Endothelial cell of umbilical vein (primary cell): ENCODE measurements at regions not wholly inside any gene's neighbourhood (a gene's known extent, or its start where the extent isn't known, plus 50 kb on each side); places are given as distances from the start of the nearest gene placed in this dataset.

Experiments
- BruUV-seq: library from RNA; stranded (reverse); fragments of 400-500 nt; replicated peaks from 2 replicates; lab custom pipeline; 2021; lab: Mats Ljungman, UMichigan
- CTCF ChIA-PET: fragments of 300-600, 350-600 bp; sonication (Branson Sonifier 250); formaldehyde crosslinking; loops from one replicate; lab custom pipeline; 2021; ENCODE audit warnings: antibody characterized with exemption, inconsistent platforms; lab: Charles Lee
- POLR2A ChIA-PET: fragments of 300-600, 350-600 bp; sonication (Branson Sonifier 250); formaldehyde crosslinking; loops from one replicate; lab custom pipeline; 2021; ENCODE audit warnings: antibody characterized with exemption, inconsistent platforms; lab: Charles Lee
- DNase-seq: peaks from one replicate; pipeline ENCODE4 v3.0.0-alpha.2; 2011; ENCODE audit warnings: low read depth, low spot score
- FAIRE-seq: peaks from 2 replicates; lab custom pipeline; 2011; peaks lifted over from hg19 to GRCh38; lab: Jason Lieb, UNC
- H2AFZ ChIP-seq: 2 replicates; pipeline ENCODE4 v1.6.0; 2012; ENCODE audit warnings: low read depth, low read length, control low read depth, inconsistent platforms
- H3K27ac ChIP-seq: 2 replicates; pipeline ENCODE4 v1.5.1; 2011; ENCODE audit warnings: low read depth, mild to moderate bottlenecking, control low read depth, low read length, moderate library complexity; ENCODE audit not compliant: insufficient read depth
- H3K27me3 ChIP-seq, 2 experiments: 2 replicates each; pipeline versions ENCODE4 v1.6.0 to v1.6.1; 2011; ENCODE audit warnings: low read length in 2 of 2, mixed read lengths in 1 of 2; ENCODE audit not compliant: control insufficient read depth in 2 of 2, insufficient read depth in 2 of 2
- H3K36me3 ChIP-seq, 2 experiments: 2 replicates in 1 of 2; 3 replicates in 1 of 2; pipeline ENCODE4 v1.5.1; 2011; ENCODE audit warnings: low read length in 2 of 2, mild to moderate bottlenecking in 1 of 2, moderate library complexity in 1 of 2; ENCODE audit not compliant: control insufficient read depth in 2 of 2, insufficient read depth in 2 of 2; ENCODE audit errors: extremely low read depth in 1 of 2
- H3K4me1 ChIP-seq: 3 replicates; pipeline ENCODE4 v1.5.1; 2011; ENCODE audit warnings: mild to moderate bottlenecking, low read length; ENCODE audit not compliant: control insufficient read depth, insufficient read depth; ENCODE audit errors: extremely low read depth
- H3K4me2 ChIP-seq: 2 replicates; pipeline ENCODE4 v1.6.1; 2011; ENCODE audit warnings: low read length, control low read depth, mixed read lengths; ENCODE audit not compliant: insufficient read depth
- H3K4me3 ChIP-seq, 3 experiments: fragments of 200-600 bp in 1 of 3; sonication (generic), shearing (Covaris generic) in 1 of 3; replicated peaks in 1 of 3; 2 replicates each; pipeline ENCODE4 v1.5.1; 2011 to 2016; ENCODE audit warnings: control low read depth in 3 of 3, low read length in 3 of 3, mild to moderate bottlenecking in 2 of 3, inconsistent platforms in 1 of 3, low read depth in 1 of 3, moderate library complexity in 1 of 3; ENCODE audit not compliant: insufficient read depth in 1 of 3
- H3K79me2 ChIP-seq: 2 replicates; pipeline ENCODE4 v1.6.0; 2012; ENCODE audit warnings: low read length, inconsistent platforms; ENCODE audit not compliant: control insufficient read depth, insufficient read depth
- H3K9ac ChIP-seq: replicated peaks from 2 replicates; pipeline ENCODE3; 2011; ENCODE audit warnings: low read length, control low read depth; ENCODE audit not compliant: insufficient read depth; ENCODE audit errors: extremely low read depth
- H3K9me1 ChIP-seq: replicated peaks from 3 replicates; pipeline ENCODE4 v1.6.0; 2011; ENCODE audit warnings: mild to moderate bottlenecking, low read length; ENCODE audit not compliant: control insufficient read depth, insufficient read depth; ENCODE audit errors: extremely low read depth
- H3K9me3 ChIP-seq: replicated peaks from 2 replicates; pipeline ENCODE4 v1.5.1; 2012; ENCODE audit warnings: low read length, inconsistent platforms; ENCODE audit not compliant: control insufficient read depth, insufficient read depth
- H4K20me1 ChIP-seq: replicated peaks from 2 replicates; pipeline ENCODE3; 2011; ENCODE audit warnings: mild to moderate bottlenecking, low read length; ENCODE audit not compliant: control insufficient read depth, insufficient read depth; ENCODE audit errors: extremely low read depth
- CTCF ChIP-seq, 2 donors: IDR thresholded peaks; 1 replicate in 1 of 2; 2 replicates in 1 of 2; pipeline ENCODE4 v1.5.1; 2011; ENCODE audit warnings: low read length in 2 of 2, mild to moderate bottlenecking in 2 of 2, moderate library complexity in 2 of 2, control low read depth in 1 of 2, inconsistent platforms in 1 of 2, low read depth in 1 of 2; ENCODE audit not compliant: insufficient read depth in 1 of 2; ENCODE audit errors: extremely low read depth in 1 of 2
- EZH2 ChIP-seq: IDR thresholded peaks from 2 replicates; pipeline ENCODE4 v1.6.1; 2012; ENCODE audit warnings: borderline replicate concordance, low read depth, mild to moderate bottlenecking, moderate library complexity, low read length, inconsistent platforms; ENCODE audit not compliant: severe bottlenecking
- FOS ChIP-seq: IDR thresholded peaks from 2 replicates; pipeline ENCODE4 v1.6.1; 2011; ENCODE audit warnings: mild to moderate bottlenecking, low read length, moderate library complexity, borderline replicate concordance; ENCODE audit not compliant: insufficient read depth
- GATA2 ChIP-seq: IDR thresholded peaks from 2 replicates; pipeline ENCODE4 v1.7.0; 2011; ENCODE audit warnings: low read depth, mild to moderate bottlenecking, moderate library complexity, mixed read lengths, low read length; ENCODE audit not compliant: insufficient read length, insufficient read depth
- JUN ChIP-seq: IDR thresholded peaks from 2 replicates; pipeline ENCODE4 v1.6.1; 2011; ENCODE audit warnings: borderline replicate concordance, low read depth; ENCODE audit not compliant: insufficient read length, insufficient read depth
- MAX ChIP-seq: IDR thresholded peaks from 2 replicates; pipeline ENCODE4 v1.6.1; 2011; ENCODE audit not compliant: insufficient read depth, insufficient read length
- MYC ChIP-seq: IDR thresholded peaks from one replicate; pipeline ENCODE4 v1.6.1; 2011; ENCODE audit warnings: mild to moderate bottlenecking, low read depth, low read length
- POLR2A ChIP-seq: IDR thresholded peaks from 2 replicates; pipeline ENCODE4 v1.6.1; 2012; ENCODE audit warnings: low read depth, mild to moderate bottlenecking, control low read depth, low read length
- POLR2AphosphoS5 ChIP-seq: IDR thresholded peaks from 2 replicates; pipeline ENCODE4 v1.6.1; 2012; ENCODE audit warnings: low read depth, mild to moderate bottlenecking, control low read depth, low read length, moderate library complexity; ENCODE audit not compliant: insufficient read depth
- dilution Hi-C: fragments of 300-500 bp; cut with MboI; formaldehyde crosslinking; loops from one replicate; pipeline ENCODE4 v1.15.0; 2019; ENCODE audit warnings: low sequenced_read_pairs; ENCODE audit not compliant: extremely low pct_ligation_motif_present
- intact Hi-C: fragments of 100-400 bp; cut with micrococcal nuclease; formaldehyde crosslinking; loops from one replicate; pipeline ENCODE4 v1.10.0; 2022

GRCh38 chr10:43822631-43823580 lies 174.2 kb upstream of the ZNF32 start:
- H3K4me3 ChIP-seq, result no peak overlapping the region
- H4K20me1 ChIP-seq, result no peaks in the 10 kb centered on the region
- H3K4me2 ChIP-seq, result no peak overlapping the region
- intact Hi-C loops (no loop called here), dilution Hi-C loops (no loop called here)
- no peaks in the 10 kb centered on the region for H3K36me3 ChIP-seq
- no peak overlapping the region for H3K27ac ChIP-seq
- no peaks in the 10 kb centered on the region for H3K79me2 ChIP-seq
- no peaks in the 10 kb centered on the region for H3K9me1 ChIP-seq
- H3K9me3 ChIP-seq, result no peaks in the 10 kb centered on the region
- no peak for DNase-seq
- ChIA-PET POLR2A (no interaction called here), CTCF (no interaction called here)
- no TSS peak for BruUV-seq
- H2AFZ ChIP-seq, result no peak overlapping the region
- H3K4me1 ChIP-seq, result no peaks in the 10 kb centered on the region
- no peak for TF ChIP-seq POLR2AphosphoS5
- TF ChIP-seq MYC, result no peak
- no peak for TF ChIP-seq FOS
- no peak for TF ChIP-seq CTCF (IDR thresholded peaks at IDR 0.05; ENCODE audit: extremely low read depth in 1 of 2, insufficient read depth in 1 of 2, low read depth in 1 of 2, low read length in 2 of 2)
- H3K9ac ChIP-seq, result no peak overlapping the region
- no peaks in the 10 kb centered on the region for H3K27me3 ChIP-seq
- FAIRE-seq, result no peak

GRCh38 chr10:43821103-43821502 lies 172.4 kb upstream of the ZNF32 start:
- Histone ChIP-seq H3K4me1 (no peaks in the 10 kb centered on the region), H3K9ac (no peak overlapping the region)
- FAIRE-seq, result no peak

More at GRCh38 chr10:43821103-43821502, 172.4 kb upstream of the ZNF32 start:
- BruUV-seq, result no TSS peak
- H3K4me3 ChIP-seq, result no peak overlapping the region
- no peak for DNase-seq
- no peak for TF ChIP-seq POLR2A
- TF ChIP-seq EZH2, result no peak
- TF ChIP-seq FOS, result no peak
- no peak for TF ChIP-seq JUN
- TF ChIP-seq CTCF (IDR thresholded peaks at IDR 0.05; ENCODE audit: extremely low read depth in 1 of 2, insufficient read depth in 1 of 2, low read depth in 1 of 2, low read length in 2 of 2), result no peak
- TF ChIP-seq MYC, result no peak
- TF ChIP-seq GATA2, result no peak
- TF ChIP-seq POLR2AphosphoS5, result no peak
- TF ChIP-seq MAX, result no peak
- CTCF ChIA-PET, result no interaction called here
- no peaks in the 10 kb centered on the region for H3K79me2 ChIP-seq
- H3K9me3 ChIP-seq, result no peaks in the 10 kb centered on the region
- H3K9me1 ChIP-seq, result no peaks in the 10 kb centered on the region
- dilution Hi-C loops, result no loop called here
- intact Hi-C loops, result no loop called here
- no peak overlapping the region for H3K4me2 ChIP-seq
- H3K36me3 ChIP-seq, result no peaks in the 10 kb centered on the region
- H2AFZ ChIP-seq, result no peak overlapping the region
- no peaks in the 10 kb centered on the region for H4K20me1 ChIP-seq
- H3K27me3 ChIP-seq, result no peaks in the 10 kb centered on the region
- no peak overlapping the region for H3K27ac ChIP-seq
- POLR2A ChIA-PET, result interaction anchor here (0.6 kb wide), 1 partner anchor 24 kb away, joined by 3 read pairs; no protein-coding TSS in a partner anchor
